ENCODE measurements at regions not wholly inside any gene's neighbourhood (a gene's known extent, or its start where the extent isn't known, plus 50 kb on each side); places are given as distances from the start of the nearest gene placed in this dataset.

GRCh38 chr15:60213377-60214000, 184.3 kb downstream of the ANXA2 start:
- DNase-seq = no peak

- DNase-seq = no peak
Observed at GRCh38 chr15:60214201-60214600, 183.6 kb downstream of the ANXA2 start.

- no peak for DNase-seq
Observed at GRCh38 chr15:60215225-60215963, 182.4 kb downstream of the ANXA2 start.

GRCh38 chr15:60217161-60217560, 180.6 kb downstream of the ANXA2 start:
- DNase-seq = no peak

- no peak for DNase-seq
Observed at GRCh38 chr15:60218256-60218655, 179.5 kb downstream of the ANXA2 start.

- DNase-seq = no peak
Observed at GRCh38 chr15:60219866-60220265, 177.9 kb downstream of the ANXA2 start.

- no peak for DNase-seq
Observed at GRCh38 chr15:60221356-60221755, 176.4 kb downstream of the ANXA2 start.

GRCh38 chr15:60222404-60222803, 175.4 kb downstream of the ANXA2 start:
- no peak for DNase-seq

- DNase-seq = no peak
Observed at GRCh38 chr15:60223176-60223575, 174.6 kb downstream of the ANXA2 start.

- DNase-seq = no peak
Observed at GRCh38 chr15:60226924-60227323, 170.9 kb downstream of the ANXA2 start.

GRCh38 chr15:60228101-60228500, 169.7 kb downstream of the ANXA2 start:
- no peak for DNase-seq

GRCh38 chr15:60228619-60229018, 169.2 kb downstream of the ANXA2 start:
- DNase-seq = no peak

- no peak for DNase-seq
Observed at GRCh38 chr15:60235951-60236710, 161.7 kb downstream of the ANXA2 start.

GRCh38 chr15:60237446-60237845, 160.3 kb downstream of the ANXA2 start:
- no peak for DNase-seq

- DNase-seq = no peak
Observed at GRCh38 chr15:60243769-60244168, 154.0 kb downstream of the ANXA2 start.

GRCh38 chr15:60244813-60245212, 153.0 kb downstream of the ANXA2 start:
- DNase-seq = no peak

GRCh38 chr15:60250316-60250715, 147.5 kb downstream of the ANXA2 start:
- no peak for DNase-seq

- DNase-seq = no peak
Observed at GRCh38 chr15:60251300-60252070, 146.3 kb downstream of the ANXA2 start.

- no peak for DNase-seq
Observed at GRCh38 chr15:60254416-60254815, 143.4 kb downstream of the ANXA2 start.

GRCh38 chr15:60255390-60255789, 142.4 kb downstream of the ANXA2 start:
- DNase-seq = no peak

- DNase-seq = no peak
Observed at GRCh38 chr15:60257591-60258159, 140.1 kb downstream of the ANXA2 start.

- DNase-seq = no peak
Observed at GRCh38 chr15:60259469-60259868, 138.3 kb downstream of the ANXA2 start.
